Neural crest cell (in vitro differentiated cells): ENCODE measurements at regions not wholly inside any gene's neighbourhood (a gene's known extent, or its start where the extent isn't known, plus 50 kb on each side); places are given as distances from the start of the nearest gene placed in this dataset.

Source experiments
- DNase-seq: peaks from one replicate; pipeline ENCODE4 v3.0.0; 2021; ENCODE audit warnings: low read depth, mixed read lengths, low spot score
- H3K27ac Mint-ChIP-seq: one replicate; pipeline ENCODE4 v1.8.0; 2021; ENCODE audit warnings: mild to moderate bottlenecking, mixed read lengths; ENCODE audit not compliant: unreplicated experiment
- H3K27me3 Mint-ChIP-seq: 2 replicates; pipeline ENCODE4 v1.8.0; 2021; ENCODE audit warnings: low read depth, mild to moderate bottlenecking, mixed read lengths
- H3K36me3 Mint-ChIP-seq: 2 replicates; pipeline ENCODE4 v1.8.0; 2021; ENCODE audit warnings: low read depth, mild to moderate bottlenecking, mixed read lengths
- H3K4me1 Mint-ChIP-seq: 2 replicates; pipeline ENCODE4 v1.8.0; 2021; ENCODE audit warnings: mixed read lengths
- H3K4me3 Mint-ChIP-seq: one replicate; pipeline ENCODE4 v1.8.0; 2021; ENCODE audit warnings: mild to moderate bottlenecking, mixed read lengths
- H3K9me3 Mint-ChIP-seq: 2 replicates; pipeline ENCODE4 v1.8.0; 2021; ENCODE audit warnings: mixed read lengths
- CTCF ChIP-seq: fragments of 200-600 bp; sonication (generic); conservative IDR thresholded peaks from 2 replicates; pipeline ENCODE4 v1.5.0; 2021; ENCODE audit warnings: antibody characterized with exemption, mild to moderate bottlenecking

GRCh38 chr6:9982215-9982614, 432.7 kb downstream of the TFAP2A start:
- Mint-ChIP-seq H3K27me3 (no peaks in the 10 kb centered on the region), H3K36me3 (peaks cover 6% of the 10 kb centered on the region), H3K4me3 (no peak overlapping the region), H3K27ac (no peak overlapping the region), H3K4me1 (no peaks in the 10 kb centered on the region), H3K9me3 (peaks cover 8% of the 10 kb centered on the region)
- no peak for DNase-seq
- no peak for TF ChIP-seq CTCF

- Mint-ChIP-seq H3K36me3 (peaks cover 6% of the 10 kb centered on the region), H3K27ac (no peak overlapping the region), H3K27me3 (no peaks in the 10 kb centered on the region), H3K4me3 (no peak overlapping the region), H3K4me1 (no peaks in the 10 kb centered on the region), H3K9me3 (peaks cover 10% of the 10 kb centered on the region)
- no peak for TF ChIP-seq CTCF
- no peak for DNase-seq
These were observed 434.9 kb downstream of the TFAP2A start for GRCh38 chr6:9979996-9980395.

- Mint-ChIP-seq H3K27me3 (no peaks in the 10 kb centered on the region), H3K4me1 (no peaks in the 10 kb centered on the region), H3K27ac (no peak overlapping the region), H3K9me3 (peaks cover 5% of the 10 kb centered on the region), H3K36me3 (no peaks in the 10 kb centered on the region), H3K4me3 (no peak overlapping the region)
- TF ChIP-seq CTCF = no peak
- DNase-seq = no peak
These were observed 436.4 kb downstream of the TFAP2A start for GRCh38 chr6:9978480-9978879.

GRCh38 chr6:9977411-9977810, 437.5 kb downstream of the TFAP2A start:
- H3K4me1 Mint-ChIP-seq = no peaks in the 10 kb centered on the region
- H3K4me3 Mint-ChIP-seq = no peak overlapping the region
- peaks cover 3% of the 10 kb centered on the region for H3K9me3 Mint-ChIP-seq
- no peak for TF ChIP-seq CTCF
- no peak for DNase-seq
- no peaks in the 10 kb centered on the region for H3K27me3 Mint-ChIP-seq
- no peak overlapping the region for H3K27ac Mint-ChIP-seq
- no peaks in the 10 kb centered on the region for H3K36me3 Mint-ChIP-seq

- H3K36me3 Mint-ChIP-seq = no peaks in the 10 kb centered on the region
- no peak for TF ChIP-seq CTCF
- DNase-seq = no peak
These were observed 453.2 kb downstream of the TFAP2A start for GRCh38 chr6:9961646-9962045.

More at GRCh38 chr6:9961646-9962045, 453.2 kb downstream of the TFAP2A start:
- no peak overlapping the region for H3K4me3 Mint-ChIP-seq
- no peak overlapping the region for H3K27ac Mint-ChIP-seq
- no peaks in the 10 kb centered on the region for H3K4me1 Mint-ChIP-seq
- H3K9me3 Mint-ChIP-seq = peaks cover 7% of the 10 kb centered on the region
- H3K27me3 Mint-ChIP-seq = no peaks in the 10 kb centered on the region
